ENCODE measurements at regions not wholly inside any gene's neighbourhood (a gene's known extent, or its start where the extent isn't known, plus 50 kb on each side); places are given as distances from the start of the nearest gene placed in this dataset.
"Not testable (repeated sequence)": the region's sequence is repeated elsewhere in the genome, so short reads cannot be mapped to it uniquely, and the experiment has no call there.

- DNase-seq (ENCODE audit: low spot score in 2 of 2); H3K27ac Mint-ChIP-seq; ATAC-seq; H3K9me3 Mint-ChIP-seq; H3K36me3 Mint-ChIP-seq: not testable (repeated sequence)
Observed at GRCh38 chr3:195982754-195983153, 74.4 kb upstream of the TNK2 start.

DNA sequence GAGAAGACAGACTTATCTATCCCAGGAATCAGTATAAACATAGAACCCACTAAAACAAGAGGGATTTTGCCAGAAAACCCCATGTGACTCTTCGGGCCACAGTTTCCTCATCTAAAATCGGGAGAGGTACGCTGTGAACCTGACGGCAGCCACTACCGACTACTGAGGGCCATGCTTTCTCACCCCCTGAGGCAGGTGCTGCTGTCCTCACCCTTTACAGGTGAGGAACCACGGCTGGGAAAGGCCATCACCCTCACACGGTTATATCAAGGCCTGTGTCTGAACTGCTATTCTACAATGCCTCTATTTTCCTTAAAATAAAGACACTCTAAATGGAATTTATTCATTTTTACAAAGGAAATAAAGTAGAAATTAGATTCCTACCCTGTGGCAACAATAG is 73.4 kb upstream of the TNK2 start:
- ATAC-seq; H3K9me3 Mint-ChIP-seq; DNase-seq (ENCODE audit: low spot score in 2 of 2); H3K27ac Mint-ChIP-seq; H3K36me3 Mint-ChIP-seq: not testable (repeated sequence)

DNA sequence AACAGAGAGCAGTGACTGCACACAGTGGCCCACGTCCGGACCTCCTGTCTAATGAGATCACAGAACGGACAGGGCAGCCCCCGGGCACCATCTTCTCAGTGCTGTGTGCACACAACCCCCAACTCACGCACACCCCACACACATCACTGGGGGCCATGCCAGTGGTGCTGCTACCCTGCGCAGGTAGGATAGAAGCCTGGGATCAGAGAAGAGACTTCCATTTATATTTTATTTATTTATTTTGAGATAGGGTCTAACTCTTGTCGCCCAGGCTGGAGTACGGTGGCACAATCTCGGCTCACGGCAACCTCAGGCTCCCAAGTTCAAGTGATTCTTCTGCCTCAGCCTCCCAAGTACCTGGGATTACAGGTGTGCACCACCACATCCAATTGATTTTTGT is 71.5 kb upstream of the TNK2 start:
- not testable (repeated sequence) for DNase-seq (ENCODE audit: low spot score in 2 of 2); H3K9me3 Mint-ChIP-seq; ATAC-seq; H3K27ac Mint-ChIP-seq; H3K36me3 Mint-ChIP-seq

DNA sequence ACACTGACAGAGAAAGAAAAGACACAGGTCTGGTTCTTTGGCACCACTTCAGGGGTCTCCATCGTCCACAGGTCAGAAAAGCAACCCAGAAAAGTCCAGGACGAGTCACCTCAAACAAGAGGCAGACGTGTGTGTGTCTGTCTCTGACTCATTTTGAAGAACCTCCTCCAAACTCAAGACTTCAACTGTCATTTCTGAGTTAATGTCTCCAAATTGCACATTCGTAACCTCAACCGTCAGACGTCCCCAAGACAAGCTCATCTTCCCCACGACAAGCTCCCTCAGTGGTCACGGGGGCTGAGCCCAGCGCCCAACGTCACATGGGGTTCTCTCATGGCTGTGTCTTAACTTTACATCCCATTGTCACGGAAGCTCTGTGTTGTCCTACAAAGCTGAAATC is 70.2 kb upstream of the TNK2 start:
- DNase-seq (ENCODE audit: low spot score in 2 of 2); H3K9me3 Mint-ChIP-seq; H3K36me3 Mint-ChIP-seq: not testable (repeated sequence)
- peak; percentile 83 to 85 for ATAC-seq
- H3K27ac Mint-ChIP-seq, result peak overlapping the region in 1 of 2 donors; percentile 60

DNA sequence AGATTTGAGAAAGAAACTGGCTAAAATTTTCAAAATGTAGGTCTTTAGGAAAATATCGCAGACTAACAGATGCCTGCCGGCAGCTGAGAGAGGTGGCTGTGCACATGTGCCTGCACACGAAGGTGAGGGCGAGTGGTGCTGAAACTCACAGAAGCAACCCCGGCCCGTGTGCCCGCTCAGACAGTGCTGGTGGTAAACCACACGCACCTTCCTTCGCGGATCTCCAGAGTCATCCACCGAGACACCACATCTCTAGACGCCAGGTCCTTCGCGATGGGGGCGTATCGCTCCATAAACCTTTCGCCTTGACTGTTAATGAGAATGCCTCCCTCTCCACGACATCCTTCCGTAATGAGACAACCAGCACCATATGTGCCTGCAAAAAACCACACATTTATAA is 68.5 kb upstream of the TNK2 start:
- H3K27ac Mint-ChIP-seq; H3K9me3 Mint-ChIP-seq; H3K36me3 Mint-ChIP-seq; ATAC-seq; DNase-seq (ENCODE audit: low spot score in 2 of 2): not testable (repeated sequence)

- not testable (repeated sequence) for H3K27ac Mint-ChIP-seq; ATAC-seq; H3K9me3 Mint-ChIP-seq; DNase-seq (ENCODE audit: low spot score in 2 of 2)
- peaks cover 8 to 11% of the 10 kb centered on the region in 2 donors for H3K36me3 Mint-ChIP-seq
Observed at GRCh38 chr3:195974281-195974680, 65.9 kb upstream of the TNK2 start.

- peaks cover 8 to 11% of the 10 kb centered on the region in 2 donors for H3K36me3 Mint-ChIP-seq
- not testable (repeated sequence) for DNase-seq (ENCODE audit: low spot score in 2 of 2)
Observed at GRCh38 chr3:195970873-195971272, 62.5 kb upstream of the TNK2 start.

GRCh38 chr3:195969838-195970776 is 61.8 kb upstream of the TNK2 start:
- Mint-ChIP-seq H3K27ac (peak overlapping the region in 1 of 2 donors; percentile 58), H3K36me3 (peaks cover 11% of the 10 kb centered on the region in 2 donors)
- not testable (repeated sequence) for DNase-seq (ENCODE audit: low spot score in 2 of 2); ATAC-seq; H3K9me3 Mint-ChIP-seq

More at GRCh38 chr3:195970873-195971272, 62.5 kb upstream of the TNK2 start:
- ATAC-seq, H3K27ac Mint-ChIP-seq, H3K9me3 Mint-ChIP-seq: not testable (repeated sequence)

- H3K27ac Mint-ChIP-seq; DNase-seq (ENCODE audit: low spot score in 2 of 2); H3K9me3 Mint-ChIP-seq; ATAC-seq: not testable (repeated sequence)
- H3K36me3 Mint-ChIP-seq, result peaks cover 11 to 13% of the 10 kb centered on the region in 2 donors
Observed at GRCh38 chr3:195969341-195969740, 61.0 kb upstream of the TNK2 start.

- H3K36me3 Mint-ChIP-seq, result peaks cover 11 to 13% of the 10 kb centered on the region in 2 donors
- H3K9me3 Mint-ChIP-seq; H3K27ac Mint-ChIP-seq; DNase-seq (ENCODE audit: low spot score in 2 of 2); ATAC-seq: not testable (repeated sequence)
Observed at GRCh38 chr3:195968104-195968503, 59.8 kb upstream of the TNK2 start.

GRCh38 chr3:195967387-195967720 is 59.0 kb upstream of the TNK2 start:
- DNase-seq (ENCODE audit: low spot score in 2 of 2); H3K9me3 Mint-ChIP-seq; H3K27ac Mint-ChIP-seq; ATAC-seq: not testable (repeated sequence)
- H3K36me3 Mint-ChIP-seq, result peaks cover 13 to 16% of the 10 kb centered on the region in 2 donors

- not testable (repeated sequence) for H3K27ac Mint-ChIP-seq; DNase-seq (ENCODE audit: low spot score in 2 of 2); ATAC-seq; H3K9me3 Mint-ChIP-seq
- H3K36me3 Mint-ChIP-seq, result peaks cover 17 to 21% of the 10 kb centered on the region in 2 donors
Observed at GRCh38 chr3:195966563-195967386, 58.4 kb upstream of the TNK2 start.

DNA sequence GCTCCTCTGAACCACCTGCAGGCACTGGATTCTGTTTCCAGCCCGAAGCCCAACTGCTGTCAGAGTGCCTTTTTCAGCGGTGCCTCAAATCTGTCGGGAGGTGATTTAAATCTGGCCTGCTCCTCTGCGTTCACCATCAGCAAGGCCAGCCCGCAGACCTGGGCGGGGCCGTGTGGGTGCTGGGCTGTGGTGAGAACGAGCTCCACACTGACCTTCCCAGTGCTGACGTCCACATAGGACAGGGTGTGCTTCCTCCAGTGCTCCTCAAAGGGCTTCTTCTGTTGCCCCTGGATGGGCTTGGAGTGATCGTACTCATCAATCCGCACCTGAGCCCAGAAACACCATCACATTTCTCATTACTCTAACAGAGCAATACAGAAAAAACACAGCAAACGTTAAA is 56.9 kb upstream of the TNK2 start:
- not testable (repeated sequence) for ATAC-seq; H3K9me3 Mint-ChIP-seq; DNase-seq (ENCODE audit: low spot score in 2 of 2)
- peaks cover 24 to 29% of the 10 kb centered on the region in 2 donors for H3K36me3 Mint-ChIP-seq
- H3K27ac Mint-ChIP-seq, result peak overlapping the region in 1 of 2 donors; percentile 29

GRCh38 chr3:195964318-195965107 is 56.2 kb upstream of the TNK2 start:
- ATAC-seq; DNase-seq (ENCODE audit: low spot score in 2 of 2); H3K9me3 Mint-ChIP-seq: not testable (repeated sequence)
- peaks cover 19 to 26% of the 10 kb centered on the region in 2 donors for H3K36me3 Mint-ChIP-seq
- H3K27ac Mint-ChIP-seq, result peak overlapping the region in 1 of 2 donors; percentile 50

DNA sequence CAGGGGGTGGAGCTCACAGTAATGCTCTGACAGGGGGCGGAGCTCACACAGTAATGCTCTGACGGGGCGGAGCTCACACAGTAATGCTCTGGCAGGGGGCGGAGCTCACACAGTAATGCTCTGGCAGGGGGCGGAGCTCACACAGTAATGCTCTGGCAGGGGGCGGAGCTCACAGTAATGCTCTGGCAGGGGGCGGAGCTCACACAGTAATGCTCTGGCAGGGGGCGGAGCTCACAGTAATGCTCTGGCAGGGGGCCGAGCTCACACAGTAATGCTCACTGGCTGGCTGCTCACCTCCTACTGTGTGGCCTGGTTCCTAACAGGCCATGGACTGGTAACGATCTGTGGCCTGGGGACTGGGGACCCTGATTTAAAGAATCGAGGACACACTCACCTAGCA is 53.9 kb upstream of the TNK2 start:
- H3K9me3 Mint-ChIP-seq; H3K27ac Mint-ChIP-seq; ATAC-seq; DNase-seq (ENCODE audit: low spot score in 2 of 2): not testable (repeated sequence)
- H3K36me3 Mint-ChIP-seq, result peaks cover 26 to 28% of the 10 kb centered on the region in 2 donors
